SK-MEL-5 (cell line): ENCODE measurements at regions not wholly inside any gene's neighbourhood (a gene's known extent, or its start where the extent isn't known, plus 50 kb on each side); places are given as distances from the start of the nearest gene placed in this dataset.
A peak's percentile ranks its signal among the peaks of the same experiment; 100 is the strongest.
"Not testable (repeated sequence)": the region's sequence is repeated elsewhere in the genome, so short reads cannot be mapped to it uniquely, and the experiment has no call there.

Experiments
- DNase-seq: peaks from one replicate; pipeline ENCODE4 v3.0.0-alpha.2; 2016; ENCODE audit warnings: low read depth, low spot score
- in situ Hi-C: cut with HindIII; loops from 2 replicates; pipeline ENCODE4 v1.10.0; 2016; ENCODE audit warnings: low sequenced_read_pairs, high pct_unique_total_duplicates, low pct_unique_long_range_greater_than_20kb

DNA sequence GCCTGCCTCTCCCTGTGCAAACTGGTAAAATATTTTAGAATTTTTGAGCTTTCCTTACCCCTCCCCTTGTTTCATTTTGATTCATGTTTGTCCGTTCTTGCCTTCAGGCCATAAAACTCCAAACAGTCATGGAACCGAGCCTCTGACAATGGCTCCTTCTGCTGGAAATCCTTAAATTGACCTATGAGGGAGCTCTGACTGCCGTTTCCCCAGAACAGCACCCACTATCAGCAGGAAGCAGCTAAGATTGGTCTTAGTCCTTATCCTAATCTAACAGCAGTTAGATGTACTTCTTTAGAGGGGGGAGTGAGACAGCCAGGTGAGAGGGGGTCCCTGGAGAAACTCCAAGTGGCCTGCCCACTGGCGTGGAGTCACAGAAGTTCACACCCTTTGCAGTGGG, 106.7 kb downstream of the FAM174A start:
- in situ Hi-C loops: no loop called here
- DNase-seq: peak; percentile 32

DNA sequence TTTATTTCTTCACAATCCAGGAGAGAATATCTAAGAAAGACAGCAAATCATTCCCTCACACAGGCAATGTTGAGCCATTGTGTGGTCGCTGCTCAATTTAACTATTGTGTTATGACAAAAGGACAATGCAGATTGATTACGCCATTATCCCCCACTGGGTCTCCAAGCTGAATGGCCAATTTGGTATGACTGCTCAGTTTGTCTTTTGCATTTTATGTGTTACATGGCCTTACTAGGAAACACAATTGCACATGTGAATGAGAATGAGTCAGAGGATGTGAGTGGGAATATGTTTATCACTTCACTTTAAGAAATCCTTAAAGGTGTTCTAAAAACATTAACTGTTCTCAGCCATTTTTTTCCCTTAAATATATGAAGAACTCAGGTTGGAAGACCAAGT, 108.3 kb downstream of the FAM174A start:
- no peak for DNase-seq
- in situ Hi-C loops: no loop called here

DNA sequence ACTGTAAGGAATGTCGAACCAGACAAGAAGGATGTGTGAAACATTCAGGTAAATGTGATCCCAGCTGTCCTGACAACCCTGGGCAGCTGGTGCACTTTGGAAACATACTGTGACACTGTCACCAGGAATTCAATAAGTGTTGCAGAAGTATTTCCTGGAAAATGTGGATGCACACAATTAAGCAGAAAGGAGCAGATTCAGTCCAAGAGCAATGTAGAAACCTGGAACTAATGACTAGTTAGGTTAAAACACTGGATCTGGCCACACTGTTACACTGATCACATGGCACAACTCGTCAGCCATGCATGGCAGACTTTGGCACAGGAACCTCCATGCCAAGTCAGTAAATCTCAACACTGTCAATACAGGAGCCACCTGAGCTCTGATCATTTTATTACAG, 109.0 kb downstream of the FAM174A start:
- in situ Hi-C loops: no loop called here
- no peak for DNase-seq

DNA sequence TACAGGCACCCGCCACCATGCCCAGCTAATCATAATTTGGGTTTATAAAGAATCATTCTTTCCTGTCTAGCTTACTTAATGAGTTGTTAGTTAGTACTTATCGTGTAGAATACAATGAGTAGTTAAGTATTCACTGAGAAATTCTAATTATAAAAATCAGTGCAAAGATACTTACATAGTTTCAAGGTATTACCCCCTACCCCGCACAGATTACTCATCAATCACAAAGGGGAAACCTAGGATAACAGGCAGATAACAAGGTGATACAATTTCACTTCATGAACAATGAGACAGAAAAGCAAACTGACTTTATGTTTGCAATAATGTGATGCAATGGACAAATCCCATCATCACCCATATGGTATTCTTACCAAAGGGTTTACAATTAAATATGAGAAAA, 109.6 kb downstream of the FAM174A start:
- in situ Hi-C loops: no loop called here
- no peak for DNase-seq

DNA sequence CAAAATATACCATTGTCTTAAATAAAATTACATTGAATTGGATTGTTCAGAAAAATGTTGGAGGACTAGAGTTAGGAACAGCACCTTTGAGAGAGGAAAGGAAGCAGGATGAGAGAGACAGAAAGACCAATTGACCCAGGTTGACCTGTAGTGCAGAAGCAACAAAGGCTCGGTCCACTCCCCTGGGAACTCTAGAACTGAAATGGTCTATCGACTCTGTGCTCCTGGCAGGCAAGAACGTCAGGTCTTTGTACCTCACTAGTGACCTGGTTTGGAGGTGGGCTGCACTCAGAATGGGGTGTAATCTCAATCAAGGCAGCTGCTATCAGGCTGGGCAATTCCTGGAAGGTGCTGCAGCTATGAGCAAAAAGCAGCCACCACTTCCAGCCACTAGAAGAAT, 110.8 kb downstream of the FAM174A start:
- in situ Hi-C loops: no loop called here
- DNase-seq: no peak

DNA sequence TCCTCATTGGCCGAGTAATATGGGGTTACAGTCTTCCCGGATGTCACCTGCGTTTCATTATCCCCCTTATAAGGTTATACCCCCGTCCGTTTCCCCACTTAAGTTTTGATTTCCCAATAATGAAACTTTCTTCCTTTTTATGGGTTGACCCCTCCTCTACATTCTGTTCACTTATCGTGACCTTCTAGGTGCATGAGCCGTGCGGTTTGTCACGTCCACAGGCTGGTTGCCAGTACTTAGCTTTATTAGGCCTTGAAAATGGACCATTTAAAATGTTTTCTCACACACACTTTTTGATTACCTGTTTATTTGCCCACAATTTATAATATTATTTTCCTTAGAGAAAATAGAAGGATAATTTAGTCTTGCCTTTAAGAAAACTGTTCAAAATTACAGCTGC, 111.5 kb downstream of the FAM174A start:
- no peak for DNase-seq
- in situ Hi-C loops: no loop called here

DNA sequence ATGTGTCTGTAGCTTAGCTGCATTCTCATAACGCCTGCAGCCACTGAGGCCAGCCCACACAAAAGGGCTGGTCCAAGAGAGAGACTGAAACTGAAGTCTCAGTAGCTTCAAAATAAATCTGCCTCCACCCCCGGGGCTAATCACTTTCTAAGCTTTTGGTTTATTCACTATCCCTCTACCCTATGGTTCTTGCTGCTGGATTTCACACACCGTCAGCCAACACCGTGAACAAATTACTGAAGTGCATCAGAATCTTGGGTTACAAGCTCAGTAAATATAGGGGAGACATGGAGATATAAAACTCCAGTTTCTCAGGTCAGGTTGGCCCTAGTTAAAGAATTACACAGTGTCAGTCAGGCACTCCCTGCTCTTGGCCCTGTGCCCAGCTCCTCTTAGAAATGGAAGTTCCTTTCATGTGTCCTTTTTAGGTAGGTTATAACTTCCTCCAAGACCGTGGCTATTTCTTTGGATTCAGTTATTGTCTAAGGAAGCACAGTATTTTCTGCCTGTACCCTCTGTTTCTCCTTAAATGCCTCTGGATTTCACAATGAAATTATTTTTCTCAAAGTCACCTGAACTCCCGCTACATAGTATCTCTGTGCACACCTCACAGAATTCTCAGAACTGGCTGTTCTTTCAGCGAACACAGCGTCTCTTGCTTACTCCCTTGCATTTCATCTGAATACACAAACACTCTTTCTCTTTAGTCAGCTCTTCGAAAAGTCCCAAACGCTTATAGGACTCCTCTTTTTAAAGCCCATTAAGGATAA, 112.5 kb downstream of the FAM174A start:
- DNase-seq: no peak
- in situ Hi-C loops: no loop called here

DNA sequence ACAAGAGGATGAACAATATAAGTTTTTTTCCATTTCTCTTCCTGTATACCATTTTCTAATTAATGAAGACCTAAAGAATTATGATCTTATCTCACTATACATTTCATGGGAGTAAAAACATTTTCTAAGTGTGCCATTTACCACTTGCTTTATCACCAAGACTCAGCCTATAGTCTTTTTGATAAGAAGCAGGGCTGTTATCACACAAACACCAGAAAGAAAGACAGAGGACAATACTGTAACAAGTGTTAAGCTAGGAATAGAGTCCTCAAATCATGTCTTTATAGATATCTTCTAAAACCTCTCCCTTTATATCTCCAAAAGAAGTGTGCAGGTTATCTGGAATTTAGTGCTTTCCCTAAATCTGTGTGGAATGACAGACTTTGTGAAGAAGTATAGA, 119.7 kb downstream of the FAM174A start:
- in situ Hi-C loops: no loop called here

DNA sequence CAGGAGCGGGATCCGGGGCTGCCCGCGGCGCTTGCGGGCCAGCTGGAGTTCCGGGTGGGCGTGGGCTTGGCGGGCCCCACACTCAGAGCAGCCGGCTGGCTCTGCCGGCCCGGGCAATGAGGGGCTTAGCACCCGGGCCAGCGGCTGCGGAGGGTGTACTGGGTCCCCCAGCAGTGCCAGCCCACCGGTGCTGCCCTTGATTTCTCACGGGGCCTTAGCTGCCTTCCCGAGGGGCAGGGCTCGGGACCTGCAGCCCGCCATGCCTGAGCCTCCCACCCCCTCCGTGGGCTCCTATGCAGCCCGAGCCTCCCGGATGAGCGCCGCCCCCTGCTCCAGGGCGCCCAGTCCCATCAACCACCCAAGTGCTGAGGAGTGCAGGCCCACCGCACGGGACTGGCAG, 121.6 kb downstream of the FAM174A start:
- DNase-seq, in situ Hi-C loops: not testable (repeated sequence)

More for the DNA sequence above, 119.7 kb downstream of the FAM174A start:
- DNase-seq: no peak

DNA sequence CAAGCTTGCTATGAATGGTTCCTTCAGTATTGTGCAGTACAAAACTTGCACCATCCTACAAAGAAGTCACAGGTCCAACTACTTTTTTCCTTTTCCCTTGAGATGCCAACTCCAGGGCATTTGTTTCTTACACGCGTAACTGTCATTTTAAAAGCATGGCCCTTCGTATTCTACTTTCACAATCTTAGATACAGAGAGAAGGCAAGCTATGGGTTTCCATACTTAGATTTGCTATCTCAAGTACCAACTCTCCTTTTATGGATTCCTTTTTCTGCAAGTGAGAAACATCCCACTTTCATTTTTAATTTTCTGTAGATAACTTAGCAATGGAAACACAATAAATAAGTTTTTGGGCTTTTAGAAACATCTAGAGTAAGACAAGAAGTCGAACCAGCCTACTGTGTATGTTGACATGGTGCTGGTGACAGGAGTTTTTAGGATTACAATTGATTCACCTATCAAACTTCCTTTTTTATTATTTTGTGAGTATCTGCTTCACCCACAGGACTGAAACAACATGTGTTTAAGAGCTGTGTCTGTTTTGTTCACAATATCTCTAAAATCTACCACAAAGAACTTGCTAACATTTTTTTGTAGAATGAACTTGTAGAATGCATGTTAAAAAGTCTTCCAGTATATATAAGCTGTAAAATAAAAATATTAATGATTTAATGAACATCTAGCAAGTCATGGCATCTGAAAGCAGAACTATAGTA, 124.1 kb downstream of the FAM174A start:
- DNase-seq: no peak
- in situ Hi-C loops: no loop called here

DNA sequence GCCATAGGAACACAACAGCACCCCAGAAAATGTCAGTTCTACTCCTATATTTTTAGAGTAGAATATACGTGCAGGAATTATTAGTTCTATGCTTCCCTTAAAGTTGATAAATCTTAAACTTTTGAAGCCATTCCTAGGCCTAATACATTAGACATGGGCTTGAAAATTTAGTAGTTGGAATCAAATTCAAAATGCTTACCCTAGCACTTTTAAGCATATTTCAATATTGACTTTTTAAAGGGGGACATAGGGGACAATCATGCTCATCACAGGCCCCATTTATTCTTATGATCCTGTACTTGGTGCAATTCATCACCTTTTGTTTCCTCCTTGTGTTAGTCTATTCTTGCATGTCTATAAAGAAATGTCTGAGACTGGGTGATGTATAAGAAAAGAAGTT, 129.0 kb downstream of the FAM174A start:
- no peak for DNase-seq

DNA sequence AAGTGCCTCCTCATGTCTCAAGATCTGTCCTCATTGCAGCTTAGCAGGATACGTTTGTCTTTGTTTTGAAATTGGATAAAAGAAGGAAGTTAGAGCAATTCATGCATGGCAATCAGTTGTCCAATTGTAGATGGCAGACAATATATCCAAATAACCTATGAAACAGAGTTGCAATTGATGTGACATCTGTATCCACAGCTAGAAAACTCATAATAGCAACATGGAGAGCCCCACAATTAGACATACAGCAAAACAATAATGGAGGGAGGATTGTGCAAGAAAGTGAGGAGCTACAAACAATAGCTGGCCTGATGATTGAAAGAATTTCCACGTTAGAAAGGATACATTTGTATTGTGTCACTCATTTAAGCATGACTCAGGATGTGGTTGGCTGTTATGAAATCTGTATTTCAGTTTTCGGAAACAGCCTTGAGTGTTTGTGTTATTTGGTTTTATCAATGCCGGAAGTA, 132.0 kb downstream of the FAM174A start:
- in situ Hi-C loops: no loop called here
- DNase-seq: peak; percentile 15

More for the DNA sequence above, 129.0 kb downstream of the FAM174A start:
- in situ Hi-C loops: no loop called here

DNA sequence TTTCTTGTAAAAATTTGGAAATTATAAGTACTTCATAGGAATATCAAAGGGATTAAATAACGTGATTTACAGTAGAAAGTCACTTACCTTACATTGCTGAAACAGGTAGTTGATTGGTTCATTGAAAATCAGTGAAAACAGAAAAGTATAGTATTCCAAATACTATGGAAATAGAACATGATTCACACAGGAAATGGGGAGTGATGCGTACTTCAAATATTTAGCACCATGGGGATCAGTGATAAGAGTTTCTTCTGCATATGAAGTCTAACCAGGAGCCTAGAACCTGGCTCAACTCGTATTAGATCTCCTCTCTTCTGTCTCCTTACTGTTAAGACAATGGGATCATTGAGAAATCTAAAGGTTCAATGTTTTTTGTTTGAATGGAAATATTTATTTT, 133.3 kb downstream of the FAM174A start:
- in situ Hi-C loops: no loop called here
- no peak for DNase-seq

DNA sequence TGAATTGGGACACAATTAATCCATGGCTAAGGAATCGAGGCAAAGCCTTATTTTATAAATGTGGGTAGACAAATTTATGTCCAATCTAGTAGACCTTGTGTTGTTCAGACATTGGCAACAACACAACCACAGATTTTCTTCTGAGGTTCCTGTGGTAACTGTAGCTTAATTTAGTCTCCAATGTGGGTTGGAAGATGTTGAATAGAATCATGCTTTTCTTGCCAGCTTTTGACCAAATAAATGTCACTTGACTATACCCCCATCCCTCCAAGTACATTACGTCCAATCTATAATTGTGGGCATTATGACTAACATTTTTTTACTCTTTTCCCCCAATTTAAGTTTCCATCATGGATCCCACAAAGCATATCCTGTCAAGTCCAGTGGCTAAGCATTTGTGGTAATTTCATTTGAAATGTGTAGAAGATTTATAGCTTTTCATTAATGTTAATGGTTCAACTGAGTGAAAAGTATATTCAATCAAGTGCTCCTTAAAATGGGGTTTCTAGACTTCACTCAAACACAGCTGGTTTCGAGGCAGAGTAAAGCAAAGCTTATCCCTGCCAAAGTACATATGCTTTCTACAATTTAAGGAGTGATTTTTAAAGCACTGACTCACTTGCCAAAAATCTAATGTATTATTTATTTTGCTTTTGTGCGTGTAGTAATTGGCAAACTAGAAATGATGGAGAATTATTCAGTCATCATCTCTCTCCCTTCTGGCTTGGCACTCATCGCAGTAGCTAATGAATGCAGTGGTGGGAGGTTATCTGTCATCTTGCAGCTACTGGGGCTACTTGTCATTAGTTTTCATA, 141.8 kb downstream of the FAM174A start:
- in situ Hi-C loops: no loop called here
- DNase-seq: no peak

DNA sequence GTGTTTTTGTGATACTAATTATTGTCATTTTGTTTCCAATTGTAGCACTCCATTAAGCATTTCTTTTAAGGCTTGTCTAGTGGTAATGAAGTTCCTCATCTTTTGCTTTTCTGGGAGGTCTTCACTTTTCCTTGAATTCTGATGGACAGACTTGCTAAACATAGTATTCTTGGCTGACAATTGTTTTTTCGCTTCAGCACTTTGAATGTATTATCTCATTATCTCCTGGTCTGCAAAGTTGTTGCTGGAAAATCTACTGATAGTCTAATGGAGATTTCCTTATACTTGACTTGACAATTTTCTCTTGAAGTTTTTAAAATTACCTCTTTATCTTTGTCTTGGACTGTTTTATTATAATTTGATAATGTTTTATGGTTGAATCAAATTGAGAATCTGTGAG, 147.5 kb downstream of the FAM174A start:
- in situ Hi-C loops: no loop called here
- no peak for DNase-seq

DNA sequence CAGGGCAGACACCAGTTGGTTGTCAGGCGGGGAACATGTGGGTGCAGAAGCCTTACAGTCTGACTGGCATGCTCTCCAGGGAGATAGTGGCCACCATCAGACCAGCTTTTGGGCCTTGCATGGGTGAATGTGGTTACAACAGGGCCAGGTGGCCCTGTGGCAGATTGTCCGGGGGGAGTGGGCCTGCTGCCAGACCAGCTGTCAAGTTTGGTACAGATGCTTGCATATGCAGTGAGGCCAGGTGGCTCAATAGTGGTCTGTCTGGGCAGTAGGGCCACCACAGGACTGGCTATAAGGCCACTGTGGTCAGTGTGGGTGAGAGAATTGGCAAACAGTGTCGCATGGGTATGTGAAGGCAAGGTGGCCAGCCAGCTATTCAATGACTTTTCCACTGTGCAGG, 148.7 kb downstream of the FAM174A start:
- in situ Hi-C loops: no loop called here
- DNase-seq: no peak

DNA sequence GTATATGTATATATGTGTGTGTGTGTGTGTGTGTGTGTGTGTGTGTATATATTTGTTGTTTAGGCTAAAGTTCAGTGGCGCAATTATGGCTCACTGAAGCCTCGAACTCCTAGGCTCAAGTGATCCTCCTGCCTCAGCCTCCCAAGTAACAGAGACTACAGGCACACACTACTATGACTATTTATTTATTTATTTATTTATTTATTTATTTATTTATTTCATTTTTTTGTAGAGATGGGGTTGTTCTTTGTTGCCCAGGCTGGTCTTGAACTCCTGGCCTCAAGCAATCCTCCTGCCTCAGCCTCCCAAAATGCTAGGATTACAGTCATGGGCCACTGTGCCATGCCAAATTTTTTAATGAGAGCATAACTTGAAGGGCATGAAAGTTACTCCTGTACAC, 149.9 kb downstream of the FAM174A start:
- DNase-seq, in situ Hi-C loops: not testable (repeated sequence)

DNA sequence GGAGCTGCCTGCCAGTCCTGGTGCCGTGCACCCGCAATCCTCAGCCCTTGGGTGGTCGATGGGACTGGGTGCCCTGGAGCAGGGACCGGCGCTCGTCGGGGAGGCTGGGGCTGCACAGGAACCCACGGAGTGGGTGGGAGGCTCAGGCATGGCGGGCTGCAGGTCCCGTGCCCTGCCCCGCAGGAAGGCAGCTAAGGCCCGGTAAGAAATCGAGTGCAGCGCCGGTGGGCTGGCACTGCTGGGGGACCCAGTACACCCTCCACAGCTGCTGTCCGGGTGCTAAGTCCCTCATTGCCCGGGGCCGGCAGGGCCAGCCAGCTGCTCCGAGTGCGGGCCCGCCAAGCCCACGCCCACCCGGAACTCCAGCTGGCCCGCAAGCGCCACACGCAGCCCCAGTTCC, 153.7 kb downstream of the FAM174A start:
- DNase-seq, in situ Hi-C loops: not testable (repeated sequence)
